OCI-LY1 (cell line): ENCODE measurements at regions not wholly inside any gene's neighbourhood (a gene's known extent, or its start where the extent isn't known, plus 50 kb on each side); places are given as distances from the start of the nearest gene placed in this dataset.

Experiments
- H2AFZ ChIP-seq: fragments of 200-600 bp; sonication (generic), shearing (Covaris generic); 2 replicates; pipeline ENCODE4 v1.6.0; 2014; ENCODE audit warnings: antibody characterized with exemption, mild to moderate bottlenecking, low read length
- H3F3A ChIP-seq: fragments of 200-600 bp; sonication (generic), shearing (Covaris generic); 2 replicates; pipeline ENCODE4 v1.6.0; 2014; ENCODE audit warnings: mild to moderate bottlenecking, antibody characterized with exemption, low read length, moderate library complexity; ENCODE audit not compliant: insufficient read depth
- H3K27ac ChIP-seq: fragments of 200-600 bp; sonication (generic); 2 replicates; pipeline ENCODE4 v1.5.1; 2014; ENCODE audit warnings: low read length, mixed run types, mild to moderate bottlenecking, low read depth; ENCODE audit not compliant: poor library complexity, severe bottlenecking
- H3K27me3 ChIP-seq: fragments of 200-600 bp; sonication (generic); 2 replicates; pipeline ENCODE4 v1.6.0; 2014; ENCODE audit warnings: antibody characterized with exemption, mild to moderate bottlenecking, low read length, moderate library complexity; ENCODE audit not compliant: insufficient read depth
- H3K36me3 ChIP-seq: fragments of 200-600 bp; sonication (generic); 2 replicates; pipeline ENCODE4 v1.6.1; 2014; ENCODE audit warnings: mild to moderate bottlenecking, antibody characterized with exemption, low read length, moderate library complexity, mixed read lengths; ENCODE audit not compliant: insufficient read depth
- H3K4me1 ChIP-seq: fragments of 200-600 bp; sonication (generic); 2 replicates; pipeline ENCODE4 v1.5.1; 2014; ENCODE audit warnings: mild to moderate bottlenecking, low read length, moderate library complexity; ENCODE audit not compliant: insufficient read depth, severe bottlenecking
- H3K4me2 ChIP-seq: fragments of 200-600 bp; sonication (generic), shearing (Covaris generic); 2 replicates; pipeline ENCODE4 v1.6.1; 2014; ENCODE audit warnings: low read length
- H3K4me3 ChIP-seq: fragments of 200-600 bp; sonication (generic); 2 replicates; pipeline ENCODE4 v1.5.1; 2014; ENCODE audit warnings: low read length, low read depth, mild to moderate bottlenecking, mixed read lengths; ENCODE audit not compliant: poor library complexity, severe bottlenecking
- H3K79me2 ChIP-seq: fragments of 200-600 bp; shearing (Covaris generic); 2 replicates; pipeline ENCODE4 v1.6.1; 2016; ENCODE audit warnings: mixed run types, low read length, mixed read lengths; ENCODE audit not compliant: insufficient read depth
- H3K9ac ChIP-seq: fragments of 200-600 bp; sonication (generic), shearing (Covaris generic); 2 replicates; pipeline ENCODE4 v1.6.1; 2014; ENCODE audit warnings: mild to moderate bottlenecking, low read length, mixed read lengths
- H3K9me2 ChIP-seq: fragments of 200-600 bp; sonication (generic), shearing (Covaris generic); 2 replicates; pipeline ENCODE4 v1.6.1; 2014; ENCODE audit warnings: low read depth, mild to moderate bottlenecking, low read length, mixed read lengths
- H3K9me3 ChIP-seq: fragments of 200-600 bp; shearing (Covaris generic); 2 replicates; pipeline ENCODE4 v1.6.1; 2014; ENCODE audit warnings: low read length, mixed read lengths
- H4K20me1 ChIP-seq: fragments of 200-600 bp; sonication (generic), shearing (Covaris generic); 2 replicates; pipeline ENCODE4 v1.6.0; 2016; ENCODE audit warnings: mild to moderate bottlenecking, low read length; ENCODE audit not compliant: insufficient read depth
- CTCF ChIP-seq: fragments of 200-600 bp; sonication (generic), shearing (Covaris generic); IDR thresholded peaks from 2 replicates; pipeline ENCODE4 v1.5.1; 2017; ENCODE audit warnings: mild to moderate bottlenecking, antibody characterized with exemption, low read length, moderate library complexity, mixed read lengths
- EZH2 ChIP-seq: fragments of 200-600 bp; sonication (generic), shearing (Covaris generic); IDR thresholded peaks from 2 replicates; pipeline ENCODE4 v1.8.0; 2017; ENCODE audit warnings: borderline replicate concordance, mixed run types, mild to moderate bottlenecking, antibody characterized with exemption, low read length, moderate library complexity, mixed read lengths

- no peaks in the 10 kb centered on the region for H3F3A ChIP-seq
- H3K9me2 ChIP-seq, result no peaks in the 10 kb centered on the region
- no peak overlapping the region for H3K4me3 ChIP-seq
- no peaks in the 10 kb centered on the region for H3K79me2 ChIP-seq
- no peaks in the 10 kb centered on the region for H4K20me1 ChIP-seq
- no peak overlapping the region for H3K4me2 ChIP-seq
- no peaks in the 10 kb centered on the region for H3K9me3 ChIP-seq
- H3K27me3 ChIP-seq, result no peaks in the 10 kb centered on the region
- no peaks in the 10 kb centered on the region for H3K36me3 ChIP-seq
- H3K27ac ChIP-seq, result no peak overlapping the region
- no peaks in the 10 kb centered on the region for H3K4me1 ChIP-seq
- H2AFZ ChIP-seq, result no peak overlapping the region
- H3K9ac ChIP-seq, result no peak overlapping the region
- no peak for TF ChIP-seq EZH2
- no peak for TF ChIP-seq CTCF
Observed at GRCh38 chr18:71437511-71437910, 1106.6 kb downstream of the CBLN2 start.

GRCh38 chr18:71433373-71433772 lies 1110.8 kb downstream of the CBLN2 start:
- H3K9ac ChIP-seq, result no peak overlapping the region
- no peak overlapping the region for H3K4me3 ChIP-seq
- H4K20me1 ChIP-seq, result no peaks in the 10 kb centered on the region
- H2AFZ ChIP-seq, result no peak overlapping the region
- no peaks in the 10 kb centered on the region for H3K79me2 ChIP-seq
- H3K9me3 ChIP-seq, result no peaks in the 10 kb centered on the region
- no peaks in the 10 kb centered on the region for H3K27me3 ChIP-seq
- H3K4me1 ChIP-seq, result no peaks in the 10 kb centered on the region
- no peaks in the 10 kb centered on the region for H3K9me2 ChIP-seq
- no peak for TF ChIP-seq CTCF
- no peak for TF ChIP-seq EZH2
- no peaks in the 10 kb centered on the region for H3K36me3 ChIP-seq
- no peak overlapping the region for H3K27ac ChIP-seq
- no peaks in the 10 kb centered on the region for H3F3A ChIP-seq
- no peak overlapping the region for H3K4me2 ChIP-seq

GRCh38 chr18:71431689-71432088 lies 1112.5 kb downstream of the CBLN2 start:
- Histone ChIP-seq H3K9me3 (no peaks in the 10 kb centered on the region), H3K36me3 (no peaks in the 10 kb centered on the region), H2AFZ (no peak overlapping the region), H4K20me1 (no peaks in the 10 kb centered on the region), H3K4me1 (no peaks in the 10 kb centered on the region), H3K9ac (no peak overlapping the region), H3K4me2 (no peak overlapping the region), H3K9me2 (no peaks in the 10 kb centered on the region), H3F3A (no peaks in the 10 kb centered on the region), H3K27me3 (no peaks in the 10 kb centered on the region), H3K27ac (no peak overlapping the region), H3K4me3 (no peak overlapping the region), H3K79me2 (no peaks in the 10 kb centered on the region)
- TF ChIP-seq CTCF (no peak), EZH2 (no peak)
